GM04504 (cell line): ENCODE measurements at regions not wholly inside any gene's neighbourhood (a gene's known extent, or its start where the extent isn't known, plus 50 kb on each side); places are given as distances from the start of the nearest gene placed in this dataset.
"Not testable (repeated sequence)": the region's sequence is repeated elsewhere in the genome, so short reads cannot be mapped to it uniquely, and the experiment has no call there.

Experiments
- DNase-seq: peaks from one replicate; pipeline ENCODE4 v3.0.0-alpha.2; 2012; ENCODE audit warnings: low read depth

DNA sequence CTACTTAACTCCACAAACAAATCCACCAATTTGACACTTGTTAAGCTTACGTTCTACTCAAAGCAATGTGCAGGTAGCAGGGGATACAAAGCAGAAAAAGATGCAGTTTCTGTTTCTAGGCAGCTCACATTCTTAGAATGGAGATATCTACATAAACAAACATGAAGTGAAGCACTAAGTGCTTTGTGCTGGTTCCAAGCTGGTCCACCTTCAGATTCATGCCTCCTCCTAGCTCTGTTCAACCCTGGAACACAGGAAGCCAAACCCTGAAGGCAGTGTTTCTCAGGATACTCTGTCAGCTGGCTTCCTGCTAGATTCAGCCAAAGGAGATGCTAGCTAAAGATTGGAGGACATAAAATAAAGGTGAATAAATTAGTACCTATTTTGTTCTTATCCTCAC, 55.3 kb upstream of the NOL4 start:
- no peak for DNase-seq

DNA sequence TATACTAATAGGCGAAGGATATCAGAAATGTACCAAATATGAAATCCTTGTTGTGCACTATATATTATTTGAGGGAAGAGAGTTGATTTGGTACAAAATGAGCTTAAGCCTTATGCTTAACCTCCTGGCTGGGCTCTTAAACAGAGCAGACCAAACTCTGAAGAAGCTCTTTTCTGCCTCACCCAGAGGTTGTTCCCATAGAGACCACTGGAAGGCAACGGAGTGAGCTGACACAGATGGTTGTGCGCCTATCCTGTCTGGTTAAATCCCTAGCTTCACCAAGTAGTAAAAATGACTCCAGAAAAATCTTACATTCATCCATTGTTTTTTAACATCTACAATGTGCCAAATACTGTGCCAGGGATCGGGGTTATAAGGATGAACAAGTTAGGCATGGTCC, 55.9 kb upstream of the NOL4 start:
- no peak for DNase-seq

DNA sequence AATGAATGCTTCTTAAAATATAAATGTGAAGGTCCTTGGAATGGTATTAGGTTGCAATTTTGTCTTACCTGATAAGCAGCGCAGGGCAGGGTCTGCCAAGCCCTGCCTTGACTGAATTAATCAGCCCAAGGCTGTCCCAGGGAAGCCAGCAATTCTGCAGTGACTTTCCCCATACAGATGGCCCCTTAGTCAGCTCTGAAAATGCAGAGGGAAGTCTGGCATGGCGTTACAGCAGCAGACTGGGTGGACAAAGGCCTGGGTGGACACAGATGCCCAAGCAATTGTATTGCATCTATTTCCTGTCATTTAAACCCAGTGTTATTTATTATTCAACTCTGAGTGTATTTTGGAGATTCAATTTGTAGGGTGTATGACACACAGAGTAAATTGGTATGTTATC, 56.6 kb upstream of the NOL4 start:
- no peak for DNase-seq

DNA sequence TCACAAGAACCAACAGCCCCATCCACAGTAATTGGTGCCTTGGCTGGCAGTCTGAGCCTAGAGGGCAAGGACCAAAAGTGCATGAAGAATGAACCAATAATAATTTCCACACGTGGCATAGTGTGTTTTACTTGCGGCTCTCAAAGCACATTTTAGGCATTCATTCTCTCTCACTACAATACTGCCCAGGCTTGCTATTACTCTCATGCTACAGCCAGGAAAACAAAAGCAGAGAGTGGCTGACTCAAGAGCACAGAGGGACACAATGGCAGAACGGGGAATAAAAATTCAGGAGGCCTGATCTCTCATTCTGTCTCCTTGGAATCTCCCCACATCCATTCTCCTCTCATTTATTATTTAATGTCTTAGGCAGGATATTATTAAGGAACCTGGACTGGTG, 57.0 kb upstream of the NOL4 start:
- no peak for DNase-seq

DNA sequence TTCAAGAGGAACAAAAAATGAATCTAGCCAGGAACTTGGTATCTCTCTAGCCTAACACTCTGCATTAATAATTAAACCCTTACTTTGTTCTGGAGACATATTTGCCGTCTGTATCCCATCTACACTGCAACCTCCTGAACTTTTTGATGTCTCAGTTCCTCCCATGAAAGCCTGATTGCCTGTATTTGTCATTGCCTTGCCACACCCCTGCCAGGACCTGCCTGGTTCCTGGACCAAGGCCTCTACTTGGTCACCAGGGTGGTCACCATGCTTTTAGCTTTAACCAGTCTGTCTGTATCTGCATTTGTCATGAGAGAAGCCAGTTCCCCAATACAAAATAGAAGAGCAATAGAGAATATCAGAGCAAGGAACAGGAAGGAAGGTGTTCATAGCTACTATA, 58.8 kb upstream of the NOL4 start:
- DNase-seq, result no peak

DNA sequence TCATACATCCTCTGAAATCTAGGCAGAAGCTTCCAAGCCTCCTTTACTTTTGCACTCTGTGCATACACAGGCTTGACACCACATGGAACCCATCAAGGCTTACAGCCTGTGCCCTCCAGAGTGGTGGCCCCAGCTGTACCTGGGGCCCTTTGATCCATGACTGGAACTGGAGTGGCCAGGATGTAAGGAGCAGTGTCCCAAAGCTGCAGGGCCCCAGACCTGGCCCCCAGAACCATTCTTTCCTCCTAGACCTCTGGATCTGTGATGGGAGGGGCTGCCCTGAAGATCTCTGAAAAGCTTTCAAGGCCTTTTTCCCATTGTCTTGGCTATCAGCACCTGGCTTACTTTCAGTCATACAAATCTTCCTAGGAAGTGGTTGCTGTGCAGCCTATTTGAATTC, 63.1 kb upstream of the NOL4 start:
- no peak for DNase-seq

DNA sequence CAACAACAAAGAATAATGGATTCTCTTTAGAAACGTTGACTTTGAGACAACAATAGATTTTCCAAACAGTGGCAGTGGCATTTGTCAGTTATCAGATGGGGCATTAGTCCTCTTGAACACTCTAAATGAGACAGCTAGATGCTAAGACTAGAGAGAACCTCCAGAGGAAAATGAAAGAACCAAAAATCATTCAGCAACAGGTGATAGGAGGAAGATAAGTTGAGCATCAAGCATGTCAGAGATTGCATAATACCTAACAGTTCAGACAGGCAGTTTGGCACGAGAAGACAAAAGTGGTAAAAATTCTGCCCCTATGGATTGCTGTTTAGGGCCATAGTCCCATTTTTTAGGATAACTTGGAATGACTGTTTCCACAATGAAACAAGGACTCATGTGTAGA, 67.9 kb upstream of the NOL4 start:
- DNase-seq, result no peak

DNA sequence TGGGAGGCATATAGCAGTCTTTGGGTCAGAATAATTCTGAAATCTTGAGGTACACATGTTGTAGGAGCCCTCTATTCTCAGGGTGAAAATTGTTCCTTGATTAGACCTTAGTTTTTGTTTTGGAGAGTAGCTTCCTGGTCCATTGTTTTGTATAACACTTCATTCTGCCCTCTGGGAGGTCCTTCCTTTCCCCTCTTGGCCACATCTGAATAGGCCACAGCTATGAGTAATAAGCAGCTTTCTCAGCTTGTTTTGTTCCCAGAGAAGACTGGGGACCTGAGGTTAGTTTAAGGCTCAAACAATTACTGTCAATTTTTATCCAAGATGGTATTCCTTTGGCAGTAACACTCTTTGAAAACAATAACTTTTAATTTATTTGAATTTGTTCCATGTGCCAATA, 72.6 kb upstream of the NOL4 start:
- no peak for DNase-seq

DNA sequence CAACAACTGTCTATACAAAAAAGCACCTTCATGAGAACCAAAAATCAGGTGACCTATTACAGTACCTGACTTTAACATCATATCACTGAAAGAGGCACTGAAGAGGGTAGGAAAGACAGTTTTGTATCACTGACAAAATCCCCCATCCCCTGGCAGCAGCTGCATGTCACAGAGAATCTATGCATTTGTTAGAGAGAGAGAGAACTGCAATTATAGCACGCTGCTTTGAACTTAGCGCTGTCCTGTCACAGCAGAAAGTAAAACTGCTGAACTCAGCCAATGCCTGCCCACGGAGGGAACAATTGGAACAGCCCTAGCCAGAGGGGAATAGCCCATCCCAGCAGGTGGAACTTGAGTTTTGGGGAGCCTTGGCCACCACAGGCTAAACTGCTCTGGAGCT, 75.1 kb upstream of the NOL4 start:
- DNase-seq, result no peak

DNA sequence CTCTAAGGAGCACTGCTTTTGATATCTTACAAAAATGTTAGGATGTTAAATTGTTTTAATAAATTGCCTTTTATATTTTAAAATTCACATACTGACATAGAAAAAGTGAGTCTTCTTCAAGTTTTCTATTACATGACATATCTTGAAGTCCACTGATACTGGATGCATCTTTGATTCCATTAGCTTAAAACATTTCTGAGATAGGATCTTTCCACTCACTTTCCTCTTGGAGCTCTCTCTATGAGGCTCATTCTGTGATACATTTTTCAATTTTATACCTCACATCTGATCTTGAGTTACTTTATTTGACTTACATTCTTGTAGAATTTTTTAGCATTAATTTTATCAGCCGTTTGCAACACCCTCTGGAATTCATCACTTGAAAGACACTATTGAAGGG, 86.8 kb upstream of the NOL4 start:
- DNase-seq, result no peak

DNA sequence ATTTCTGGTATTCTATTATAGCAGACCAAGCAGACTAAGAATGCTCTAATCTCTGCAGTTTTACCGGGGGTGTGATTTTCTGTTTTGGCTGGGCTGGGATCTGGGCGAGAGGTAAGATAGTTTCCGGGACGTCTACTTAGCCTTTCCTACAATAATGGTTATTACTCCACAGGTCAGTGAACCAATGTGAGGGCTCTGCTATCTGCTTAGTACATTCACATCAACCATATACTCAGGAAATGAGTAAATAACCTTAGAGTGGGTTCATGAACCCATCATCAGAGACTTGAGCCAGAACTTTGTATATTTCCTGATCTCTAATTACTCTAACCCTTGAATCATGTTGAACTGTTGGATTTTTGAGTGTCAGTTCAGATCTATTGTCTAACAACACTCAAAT, 90.1 kb upstream of the NOL4 start:
- DNase-seq, result no peak

DNA sequence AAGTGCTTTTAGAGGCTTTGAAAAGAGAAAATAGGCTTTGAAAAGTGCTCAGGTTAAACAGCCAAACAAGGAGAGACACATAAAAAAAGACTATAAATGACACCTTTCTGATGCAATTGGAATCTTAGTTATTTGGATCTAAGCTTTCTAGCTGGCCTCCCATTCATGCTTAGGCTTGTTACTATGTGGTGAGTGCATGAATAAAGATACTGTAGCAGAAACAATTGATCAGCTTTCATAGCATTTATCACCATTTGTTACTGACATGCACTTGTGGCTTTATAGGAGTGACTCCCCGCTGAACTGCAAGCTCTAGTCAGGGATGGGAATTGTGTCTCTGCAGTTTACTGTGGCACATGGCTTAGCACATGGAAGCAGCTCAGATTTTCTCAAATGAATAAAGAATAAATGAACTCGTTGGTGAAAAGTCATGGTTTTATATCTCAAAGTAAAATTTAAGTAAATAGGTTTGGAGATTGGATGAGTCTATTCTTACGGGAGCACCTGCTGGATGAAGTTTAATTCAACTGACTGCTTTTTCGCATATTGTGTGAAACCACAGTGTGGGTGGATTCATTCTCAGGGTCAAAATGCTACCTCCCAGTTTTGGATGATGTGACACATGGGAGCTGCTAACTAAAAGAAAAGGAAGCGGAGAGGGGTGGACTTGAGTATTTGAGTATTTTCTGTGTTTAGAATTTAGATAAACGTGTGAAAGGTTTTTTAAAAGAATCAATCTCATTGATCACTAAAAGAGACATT, 91.1 kb upstream of the NOL4 start:
- no peak for DNase-seq

DNA sequence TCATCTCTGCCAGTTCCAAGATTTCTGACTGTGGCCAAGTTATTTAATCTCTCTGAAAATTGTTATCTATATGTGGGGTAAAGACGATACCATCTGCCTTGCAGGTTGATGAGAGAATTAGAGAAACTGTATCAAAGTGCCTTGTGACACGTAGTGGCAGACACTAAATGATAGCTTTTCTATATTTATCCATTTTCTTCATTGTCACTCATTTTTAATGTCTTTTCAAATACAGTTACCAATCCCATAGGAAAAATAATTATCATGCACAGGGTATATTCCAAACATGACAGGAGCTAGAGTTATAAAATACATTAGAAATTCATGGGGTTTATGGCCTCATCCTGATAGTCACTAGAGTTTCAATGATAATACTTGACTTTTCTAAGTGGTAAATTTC, 95.6 kb upstream of the NOL4 start:
- no peak for DNase-seq

DNA sequence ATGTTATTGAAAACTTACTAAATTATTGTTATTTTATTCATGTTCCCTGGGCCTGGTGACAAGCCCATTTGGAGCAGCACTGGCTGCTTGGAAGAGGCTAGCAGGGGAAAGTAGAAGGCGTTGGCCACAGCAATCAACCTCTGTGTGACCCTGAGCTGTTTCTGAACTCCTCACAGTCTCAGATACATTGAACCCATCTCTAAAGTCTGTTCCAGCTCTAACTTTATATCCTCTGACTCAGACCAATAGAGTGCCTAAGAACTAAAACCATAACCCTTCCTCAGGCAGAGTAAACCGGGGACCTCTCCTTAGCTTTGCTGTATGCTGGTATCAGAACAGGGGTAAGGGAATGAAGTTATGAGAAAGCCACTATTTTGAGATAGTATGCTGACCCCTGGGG, 96.4 kb upstream of the NOL4 start:
- DNase-seq, result no peak

DNA sequence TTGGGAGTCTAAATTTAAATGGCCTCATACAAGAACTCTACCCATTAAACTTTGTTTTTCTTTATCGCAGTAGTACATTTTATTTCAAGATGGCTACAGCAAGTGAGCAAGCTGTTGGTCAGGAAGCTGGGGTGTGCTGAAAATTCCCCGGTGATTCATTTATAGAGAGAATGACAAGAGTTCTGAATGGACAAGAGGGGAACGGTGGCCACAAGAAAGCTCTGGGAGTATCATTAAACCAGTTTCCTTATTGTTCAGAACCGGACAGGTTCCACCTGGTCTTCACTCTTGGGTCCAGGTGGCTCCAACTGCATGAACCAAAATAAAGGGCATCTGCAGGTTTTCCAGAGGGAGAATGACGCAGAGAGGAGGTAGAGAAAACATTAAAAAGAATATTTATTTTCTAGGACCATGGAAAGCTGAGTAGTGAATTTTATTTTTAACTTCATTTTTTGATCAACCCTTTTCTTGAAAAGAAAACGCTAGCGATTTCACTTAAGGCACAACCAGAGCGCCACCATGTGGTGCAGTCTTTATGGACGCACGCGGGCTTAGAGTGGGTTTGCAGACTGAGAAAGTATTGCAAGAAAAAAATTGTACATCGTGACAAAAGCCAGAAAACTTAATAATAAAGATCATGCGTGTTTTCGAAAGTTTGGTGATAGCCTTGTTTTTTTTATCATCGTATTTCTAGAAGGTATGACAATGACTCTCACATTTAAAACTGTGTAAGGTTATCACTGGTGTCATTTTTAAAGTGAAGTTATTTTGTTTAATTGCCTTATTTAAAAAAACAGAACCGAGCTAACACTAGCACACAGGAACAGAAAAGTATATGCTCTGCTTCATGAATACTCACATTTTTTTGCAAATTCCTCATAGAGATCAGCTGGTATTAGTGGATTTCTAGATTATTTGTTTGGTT, 97.9 kb upstream of the NOL4 start:
- DNase-seq, result peak; percentile 4

DNA sequence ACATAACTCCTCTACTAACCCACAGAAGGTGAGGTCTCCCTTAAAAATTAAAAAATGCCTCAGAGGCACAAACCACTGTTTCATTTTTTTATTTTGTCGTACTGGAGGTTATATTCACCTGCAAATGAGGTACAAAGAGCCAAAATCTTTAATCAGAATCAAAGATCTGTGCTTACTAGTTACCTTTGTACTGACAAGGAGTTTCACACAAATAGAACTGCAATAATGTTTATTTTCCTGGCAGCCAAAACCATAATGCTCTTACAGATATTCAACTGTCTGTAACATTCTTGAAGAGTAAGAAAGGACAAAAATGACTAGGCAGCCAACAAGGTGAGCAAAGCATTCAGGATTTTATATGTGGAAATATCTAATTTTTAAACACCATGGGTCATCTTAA, 105.1 kb upstream of the NOL4 start:
- DNase-seq, result no peak

DNA sequence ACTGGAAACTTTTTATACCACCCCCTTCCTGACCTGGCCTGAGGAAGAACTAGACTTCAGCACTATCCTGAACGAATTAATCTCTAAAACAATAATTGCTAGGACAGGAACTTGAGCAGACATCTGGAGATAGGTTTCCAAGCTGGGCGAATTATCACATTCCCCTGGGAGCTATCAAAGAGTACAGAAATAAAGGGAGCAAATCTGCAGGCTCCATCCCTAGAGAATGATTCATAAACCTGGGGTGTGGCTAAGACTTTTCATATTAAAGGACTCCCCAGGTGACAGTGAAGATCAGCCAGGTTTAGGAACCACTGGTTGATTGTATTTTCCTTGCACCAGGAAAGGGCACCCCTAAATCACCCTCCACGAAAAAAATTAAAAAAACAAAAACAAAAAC, 105.6 kb upstream of the NOL4 start:
- DNase-seq, result no peak

DNA sequence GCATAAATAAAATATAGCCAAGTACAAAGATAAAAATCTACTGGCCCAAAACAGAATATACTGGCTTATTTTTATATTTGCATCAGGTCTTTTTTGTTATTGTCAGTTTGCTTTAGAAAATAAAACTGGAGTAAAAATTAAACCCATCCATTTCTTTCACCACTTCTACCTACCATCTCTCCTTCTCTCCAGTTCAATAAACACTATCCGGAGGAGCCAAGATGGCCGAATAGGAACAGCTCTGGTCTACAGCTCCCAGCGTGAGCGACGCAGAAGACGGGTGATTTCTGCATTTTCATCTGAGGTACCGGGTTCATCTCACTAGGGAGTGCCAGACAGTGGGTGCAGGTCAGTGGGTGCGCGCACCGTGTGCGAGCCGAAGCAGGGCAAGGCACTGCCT, 106.2 kb upstream of the NOL4 start:
- not testable (repeated sequence) for DNase-seq

DNA sequence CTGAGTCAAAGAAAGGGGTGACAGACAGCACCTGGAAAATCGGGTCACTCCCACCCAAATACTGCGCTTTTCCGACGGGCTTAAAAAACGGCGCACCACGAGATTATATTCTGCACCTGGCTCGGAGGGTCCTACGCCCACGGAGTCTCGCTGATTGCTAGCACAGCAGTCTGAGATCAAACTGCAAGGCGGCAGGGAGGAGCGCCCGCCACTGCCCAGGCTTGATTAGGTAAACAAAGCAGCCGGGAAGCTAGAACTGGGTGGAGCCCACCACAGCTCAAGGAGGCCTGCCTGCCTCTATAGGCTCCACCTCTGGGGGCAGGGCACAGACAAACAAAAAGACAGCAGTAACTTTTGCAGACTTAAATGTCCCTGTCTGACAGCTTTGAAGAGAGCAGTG, 106.6 kb upstream of the NOL4 start:
- DNase-seq, result not testable (repeated sequence)

DNA sequence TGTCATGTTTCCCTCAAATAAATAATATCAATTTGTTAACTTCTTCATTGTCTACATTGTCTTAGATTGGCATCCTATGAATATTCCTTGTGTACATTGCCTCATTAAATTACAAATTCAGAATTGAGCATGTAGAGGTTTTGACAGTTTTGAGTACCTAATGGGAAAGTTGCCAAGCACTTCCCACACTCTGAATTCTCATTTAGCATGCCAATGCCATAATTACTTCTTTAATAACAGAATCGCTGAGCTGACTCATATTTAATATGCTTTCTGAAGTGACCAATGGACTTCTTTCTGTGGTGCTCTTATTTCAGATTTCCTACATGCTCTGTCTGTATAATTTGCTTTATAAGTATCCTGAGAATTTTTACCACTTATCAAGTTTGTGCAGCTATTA, 114.4 kb upstream of the NOL4 start:
- DNase-seq, result no peak

DNA sequence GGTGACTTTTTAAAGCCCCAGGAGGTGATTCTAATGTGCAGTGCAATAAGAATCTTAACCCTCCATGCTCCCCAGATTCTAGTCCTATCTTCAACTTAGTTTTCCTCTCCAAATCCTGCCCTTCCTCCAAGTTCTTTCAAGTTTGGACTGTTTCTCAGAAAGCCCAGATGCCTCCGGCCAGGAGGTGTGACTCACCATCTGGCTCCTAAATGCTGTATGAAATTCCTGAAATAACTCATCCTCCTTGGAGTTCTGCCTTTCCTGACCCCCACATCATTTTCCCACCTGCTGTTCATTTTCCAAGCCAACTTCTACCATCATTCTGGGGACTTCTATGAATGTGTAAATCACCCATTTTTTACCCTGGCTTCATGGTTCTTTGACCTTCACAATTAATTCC, 118.2 kb upstream of the NOL4 start:
- DNase-seq, result peak; percentile 3

DNA sequence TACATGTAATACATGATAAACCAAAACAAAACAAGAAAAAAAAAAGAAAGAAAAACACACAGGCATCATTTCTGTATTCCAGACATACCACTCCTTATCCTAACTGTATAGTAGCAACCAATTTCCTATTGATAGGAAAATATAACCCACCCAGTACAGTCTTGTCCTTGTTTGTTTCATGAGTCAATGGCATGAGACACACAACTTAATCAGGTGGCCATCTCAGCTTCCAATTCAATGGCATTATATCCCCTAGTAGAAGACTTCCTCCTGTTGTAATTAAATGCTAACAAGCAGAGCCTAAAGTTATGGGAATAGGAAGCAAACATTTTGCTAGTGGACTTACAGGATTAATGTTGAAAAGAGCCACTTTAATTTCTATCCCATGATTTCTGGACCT, 121.0 kb upstream of the NOL4 start:
- no peak for DNase-seq

DNA sequence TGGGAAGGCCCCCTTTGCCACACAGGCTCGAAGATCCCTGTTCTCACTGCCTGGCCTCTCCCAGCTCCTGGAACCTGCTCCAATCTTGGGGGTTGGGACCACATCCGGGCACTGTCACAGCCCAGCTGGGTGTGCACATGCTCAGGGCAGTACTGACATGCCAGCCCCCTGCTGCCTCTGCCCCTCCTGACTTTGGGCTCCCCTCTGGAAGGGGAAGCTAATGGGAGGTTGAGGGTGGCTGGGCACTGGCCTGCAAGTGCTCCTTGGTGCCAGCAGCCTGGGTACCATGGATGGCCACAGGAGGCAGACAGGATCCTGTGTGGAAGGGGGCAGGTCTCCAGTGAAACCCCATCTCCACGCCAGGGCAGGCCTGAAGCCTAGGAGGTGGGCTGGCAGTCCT, 126.1 kb upstream of the NOL4 start:
- no peak for DNase-seq
